ENCODE measurements at regions not wholly inside any gene's neighbourhood (a gene's known extent, or its start where the extent isn't known, plus 50 kb on each side); places are given as distances from the start of the nearest gene placed in this dataset.

GRCh38 chr7:34281260-34281659, 375.9 kb downstream of the BMPER start:
- TF ChIP-seq POLR2AphosphoS5 (IDR thresholded peaks at IDR 0.05; ENCODE audit: low read depth, low read length), result no peak
- no peak for TF ChIP-seq TAF1 (IDR thresholded peaks at IDR 0.05; ENCODE audit: low read depth, low read length)
- TF ChIP-seq POLR2A (IDR thresholded peaks at IDR 0.05; ENCODE audit: low read depth, low read length), result no peak
- no peak for TF ChIP-seq SPI1 (IDR thresholded peaks at IDR 0.05; ENCODE audit: low read depth, low read length)
- TF ChIP-seq PAX5 (IDR thresholded peaks at IDR 0.05; ENCODE audit: insufficient read depth, low read length, severe bottlenecking), result no peak
- no peak for TF ChIP-seq POU2F2 (IDR thresholded peaks at IDR 0.05; ENCODE audit: low read depth, low read length)
